PC-3 (cell line): ENCODE measurements at regions not wholly inside any gene's neighbourhood (a gene's known extent, or its start where the extent isn't known, plus 50 kb on each side); places are given as distances from the start of the nearest gene placed in this dataset.

Experiments used
- ATAC-seq: fragments of 200-7000 bp; cut with Tn5 transposase; 2 replicates; pipeline ENCODE4 v1.9.1; 2020; ENCODE audit warnings: mild to moderate bottlenecking, moderate library complexity
- BruUV-seq: library from RNA; stranded (reverse); fragments of 400-500 nt; replicated peaks from 2 replicates; lab custom pipeline; 2021; lab: Mats Ljungman, UMichigan
- CTCF ChIA-PET: fragments of 300-600 bp; sonication (Branson Sonifier 250); formaldehyde crosslinking; loops from one replicate; lab custom pipeline; 2022; ENCODE audit warnings: antibody characterized with exemption; lab: Charles Lee
- POLR2A ChIA-PET: fragments of 300-600 bp; sonication (Branson Sonifier 250); formaldehyde crosslinking; loops from one replicate; lab custom pipeline; 2022; ENCODE audit warnings: antibody characterized with exemption; ENCODE audit not compliant: unreplicated experiment; lab: Charles Lee
- DNase-seq: peaks from one replicate; pipeline ENCODE4 v3.0.0-alpha.2; 2015
- H2AFZ ChIP-seq: fragments of 300-600 bp; sonication (generic); 2 replicates; pipeline ENCODE4 v1.6.0; 2016; ENCODE audit warnings: antibody characterized with exemption, low read length
- H3F3A ChIP-seq: fragments of 300-600 bp; sonication (generic); one replicate; pipeline ENCODE4 v1.6.0; 2017; ENCODE audit warnings: antibody characterized with exemption, low read length, control low read depth, mild to moderate bottlenecking; ENCODE audit not compliant: unreplicated experiment
- H3K27ac ChIP-seq: fragments of 300-600 bp; sonication (generic); 2 replicates; pipeline ENCODE4 v1.5.1; 2016; ENCODE audit warnings: mild to moderate bottlenecking, low read length
- H3K27me3 ChIP-seq: fragments of 300-600 bp; sonication (generic); 2 replicates; pipeline ENCODE4 v1.6.1; 2016; ENCODE audit warnings: low read length, mixed read lengths
- H3K36me3 ChIP-seq: fragments of 300-600 bp; sonication (generic); 2 replicates; pipeline ENCODE4 v1.6.1; 2016; ENCODE audit warnings: low read depth, mixed run types, low read length, mixed read lengths
- H3K4me1 ChIP-seq: fragments of 300-600 bp; sonication (generic); 2 replicates; pipeline ENCODE4 v1.5.1; 2016; ENCODE audit warnings: low read length; ENCODE audit not compliant: insufficient read depth
- H3K4me2 ChIP-seq: fragments of 300-600 bp; sonication (generic); 2 replicates; pipeline ENCODE4 v1.6.0; 2016; ENCODE audit warnings: low read length
- H3K4me3 ChIP-seq: fragments of 300-600 bp; sonication (generic); 2 replicates; pipeline ENCODE4 v1.5.1; 2016; ENCODE audit warnings: mild to moderate bottlenecking, low read length, mixed read lengths
- H3K79me2 ChIP-seq: fragments of 300-600 bp; sonication (generic); 2 replicates; pipeline ENCODE4 v1.6.1; 2017; ENCODE audit warnings: low read length, mixed read lengths
- H3K9ac ChIP-seq: fragments of 300-600 bp; sonication (generic); 2 replicates; pipeline ENCODE4 v1.6.0; 2016; ENCODE audit warnings: mild to moderate bottlenecking, low read length
- H3K9me2 ChIP-seq: fragments of 300-600 bp; sonication (generic); replicated peaks from 2 replicates; pipeline ENCODE4 v1.6.1; 2016; ENCODE audit warnings: mixed run types, low read length, mixed read lengths
- H3K9me3 ChIP-seq: fragments of 300-600 bp; sonication (generic); 2 replicates; pipeline ENCODE4 v1.6.1; 2016; ENCODE audit warnings: low read length, mixed read lengths
- H4K20me1 ChIP-seq: fragments of 300-600 bp; sonication (generic); 2 replicates; pipeline ENCODE4 v1.6.1; 2016; ENCODE audit warnings: low read length, mixed read lengths
- CTCF ChIP-seq: fragments of 300-600 bp; sonication (generic); conservative IDR thresholded peaks from 2 replicates; pipeline ENCODE4 v1.5.1; 2017; ENCODE audit warnings: antibody characterized with exemption, low read depth, mild to moderate bottlenecking, low read length
- EZH2 ChIP-seq: fragments of 300-600 bp; sonication (generic); IDR thresholded peaks from one replicate; pipeline ENCODE4 v1.6.1; 2017; ENCODE audit warnings: antibody characterized with exemption, mild to moderate bottlenecking, low read length; ENCODE audit not compliant: unreplicated experiment
- EZH2phosphoT487 ChIP-seq: fragments of 300-600 bp; sonication (generic); IDR thresholded peaks from 2 replicates; pipeline ENCODE4 v1.6.1; 2018; ENCODE audit warnings: mild to moderate bottlenecking, antibody characterized with exemption, low read length, borderline replicate concordance
- intact Hi-C: fragments of 100-400 bp; cut with micrococcal nuclease; formaldehyde crosslinking; loops from 2 replicates; pipeline ENCODE4 v1.9.0; 2023

GRCh38 chr20:19923762-19924161, 93.4 kb upstream of the NAA20 start:
- Histone ChIP-seq H3K9me2 (no peaks in the 10 kb centered on the region), H3K9me3 (no peaks in the 10 kb centered on the region), H3K27ac (no peak overlapping the region), H3K79me2 (no peaks in the 10 kb centered on the region), H3F3A (no peaks in the 10 kb centered on the region), H4K20me1 (no peaks in the 10 kb centered on the region), H3K4me1 (no peaks in the 10 kb centered on the region), H3K27me3 (no peaks in the 10 kb centered on the region), H3K4me3 (no peak overlapping the region), H3K9ac (no peak overlapping the region), H2AFZ (no peak overlapping the region), H3K36me3 (no peaks in the 10 kb centered on the region), H3K4me2 (no peak overlapping the region)
- DNase-seq (no peak), ATAC-seq (no peak)
- no peak for TF ChIP-seq CTCF
- no peak for TF ChIP-seq EZH2
- TF ChIP-seq EZH2phosphoT487, result no peak
- ChIA-PET CTCF (no interaction called here), POLR2A (no interaction called here)
- BruUV-seq, result no TSS peak
- intact Hi-C loops, result no loop called here

GRCh38 chr20:19924255-19924654, 92.9 kb upstream of the NAA20 start:
- Histone ChIP-seq H2AFZ (no peak overlapping the region), H4K20me1 (no peaks in the 10 kb centered on the region), H3K4me1 (no peaks in the 10 kb centered on the region), H3K9me3 (no peaks in the 10 kb centered on the region), H3F3A (no peaks in the 10 kb centered on the region), H3K79me2 (no peaks in the 10 kb centered on the region), H3K9me2 (no peaks in the 10 kb centered on the region), H3K36me3 (no peaks in the 10 kb centered on the region), H3K4me3 (no peak overlapping the region), H3K27me3 (no peaks in the 10 kb centered on the region), H3K4me2 (no peak overlapping the region), H3K9ac (no peak overlapping the region), H3K27ac (no peak overlapping the region)
- intact Hi-C loops, result no loop called here
- no peak for DNase-seq
- CTCF ChIA-PET, result no interaction called here
- no peak for TF ChIP-seq EZH2
- TF ChIP-seq EZH2phosphoT487, result no peak
- no peak for TF ChIP-seq CTCF
- BruUV-seq, result no TSS peak
- ATAC-seq, result no peak
- POLR2A ChIA-PET, result no interaction called here

DNA sequence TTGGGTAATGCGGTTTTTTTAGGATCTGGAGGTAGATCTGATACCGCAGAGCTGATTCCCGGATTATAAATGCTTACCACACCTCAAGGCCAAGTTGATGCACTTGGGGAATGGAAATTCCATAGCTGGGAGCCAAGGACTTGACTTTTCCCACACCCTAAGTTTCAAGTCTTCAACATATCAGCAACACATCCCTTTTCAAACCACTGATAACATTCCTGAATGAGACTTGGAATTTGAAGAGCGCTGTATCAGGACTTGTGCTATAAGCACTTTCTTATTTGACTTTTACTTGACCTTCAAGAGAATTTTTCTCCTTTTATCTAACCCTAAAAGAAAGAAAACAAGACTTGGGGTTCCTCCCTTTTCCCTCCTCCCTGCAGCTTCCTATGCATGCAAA, 90.6 kb upstream of the NAA20 start:
- no peaks in the 10 kb centered on the region for H3K36me3 ChIP-seq
- H3K9ac ChIP-seq, result no peak overlapping the region
- no peaks in the 10 kb centered on the region for H3K27me3 ChIP-seq
- no peaks in the 10 kb centered on the region for H3K9me2 ChIP-seq
- ATAC-seq (no peak), DNase-seq (no peak)
- no peak overlapping the region for H3K4me3 ChIP-seq
- H3K27ac ChIP-seq, result no peak overlapping the region
- H3F3A ChIP-seq, result no peaks in the 10 kb centered on the region
- H3K79me2 ChIP-seq, result no peaks in the 10 kb centered on the region
- intact Hi-C loops, result no loop called here
- BruUV-seq, result no TSS peak
- ChIA-PET CTCF (no interaction called here), POLR2A (no interaction called here)
- no peak for TF ChIP-seq EZH2phosphoT487
- TF ChIP-seq CTCF, result no peak
- TF ChIP-seq EZH2, result no peak
- no peak overlapping the region for H2AFZ ChIP-seq
- no peaks in the 10 kb centered on the region for H3K4me1 ChIP-seq
- no peaks in the 10 kb centered on the region for H3K9me3 ChIP-seq
- no peaks in the 10 kb centered on the region for H4K20me1 ChIP-seq
- no peak overlapping the region for H3K4me2 ChIP-seq
